H9 (cell line): ENCODE measurements at regions not wholly inside any gene's neighbourhood (a gene's known extent, or its start where the extent isn't known, plus 50 kb on each side); places are given as distances from the start of the nearest gene placed in this dataset.

Source experiments
- DNase-seq: peaks from one replicate; pipeline ENCODE4 v3.0.0-alpha.2; 2017
- H2AFZ ChIP-seq: one replicate; pipeline ENCODE4 v1.6.1; 2013; ENCODE audit warnings: mild to moderate bottlenecking, low read length, control low read depth, moderate library complexity
- H2AK5ac ChIP-seq: 2 replicates; pipeline ENCODE4 v1.6.1; 2013; ENCODE audit warnings: low read length, control low read depth, mixed read lengths; ENCODE audit not compliant: insufficient read length
- H2BK120ac ChIP-seq: one replicate; pipeline ENCODE4 v1.6.1; 2013; ENCODE audit warnings: low read depth, mild to moderate bottlenecking, low read length, control low read depth, inconsistent platforms; ENCODE audit not compliant: poor library complexity, severe bottlenecking
- H2BK12ac ChIP-seq: 2 replicates; pipeline ENCODE4 v1.6.1; 2013; ENCODE audit warnings: low read length, control low read depth, mixed read lengths, low read depth; ENCODE audit not compliant: insufficient read length
- H2BK15ac ChIP-seq: 2 replicates; pipeline ENCODE4 v1.6.1; 2013; ENCODE audit warnings: low read depth, low read length, control low read depth
- H2BK20ac ChIP-seq: one replicate; pipeline ENCODE4 v1.6.1; 2013; ENCODE audit warnings: low read depth, mild to moderate bottlenecking, low read length, control low read depth, inconsistent platforms; ENCODE audit not compliant: poor library complexity, severe bottlenecking
- H2BK5ac ChIP-seq: 2 replicates; pipeline ENCODE4 v1.6.1; 2013; ENCODE audit warnings: low read length, control low read depth, mixed read lengths; ENCODE audit not compliant: insufficient read length
- H3K14ac ChIP-seq: 2 replicates; pipeline ENCODE4 v1.6.1; 2013; ENCODE audit warnings: low read length, control low read depth; ENCODE audit not compliant: insufficient read depth
- H3K18ac ChIP-seq: 2 replicates; pipeline ENCODE4 v1.6.1; 2013; ENCODE audit warnings: low read depth, mild to moderate bottlenecking, mixed read lengths, low read length, control low read depth; ENCODE audit not compliant: insufficient read length
- H3K23ac ChIP-seq: 2 replicates; pipeline ENCODE4 v1.6.1; 2013; ENCODE audit warnings: low read length, control low read depth, mixed read lengths, low read depth; ENCODE audit not compliant: insufficient read length
- H3K23me2 ChIP-seq: 2 replicates; pipeline ENCODE4 v1.6.1; 2013; ENCODE audit warnings: low read depth, mild to moderate bottlenecking, mixed read lengths, low read length, control low read depth; ENCODE audit not compliant: insufficient read length, poor library complexity, severe bottlenecking
- H3K27ac ChIP-seq: 2 replicates; pipeline ENCODE4 v1.5.1; 2013; ENCODE audit warnings: low read length, control low read depth, mixed read lengths, low read depth; ENCODE audit not compliant: insufficient read length
- H3K27me3 ChIP-seq: 2 replicates; pipeline ENCODE4 v1.6.1; 2013; ENCODE audit warnings: low read length, control low read depth, inconsistent platforms; ENCODE audit not compliant: insufficient read depth
- H3K4ac ChIP-seq: 2 replicates; pipeline ENCODE4 v1.6.1; 2013; ENCODE audit warnings: low read depth, mild to moderate bottlenecking, control low read depth, inconsistent platforms, low read length, moderate library complexity
- H3K4me1 ChIP-seq: 2 replicates; pipeline ENCODE4 v1.6.1; 2013; ENCODE audit warnings: low read length, control low read depth, inconsistent platforms; ENCODE audit not compliant: insufficient read depth
- H3K4me2 ChIP-seq: 2 replicates; pipeline ENCODE4 v1.6.1; 2013; ENCODE audit warnings: low read length, control low read depth, mixed read lengths; ENCODE audit not compliant: insufficient read length, insufficient read depth
- H3K56ac ChIP-seq: 2 replicates; pipeline ENCODE4 v1.6.1; 2013; ENCODE audit warnings: low read depth, mild to moderate bottlenecking, mixed read lengths, low read length, control low read depth; ENCODE audit not compliant: insufficient read length
- H3K79me1 ChIP-seq: 2 replicates; pipeline ENCODE4 v1.6.1; 2013; ENCODE audit warnings: low read depth, mild to moderate bottlenecking, moderate library complexity, low read length, control low read depth, inconsistent platforms; ENCODE audit not compliant: insufficient read depth, poor library complexity, severe bottlenecking
- H3K79me2 ChIP-seq: 2 replicates; pipeline ENCODE4 v1.6.1; 2013; ENCODE audit warnings: low read length, control low read depth, inconsistent platforms; ENCODE audit not compliant: insufficient read depth
- H3K9ac ChIP-seq: 2 replicates; pipeline ENCODE4 v1.6.1; 2013; ENCODE audit warnings: low read length, control low read depth, mixed read lengths; ENCODE audit not compliant: insufficient read length; ENCODE audit errors: extremely low read depth
- H3K9me3 ChIP-seq: one replicate; pipeline ENCODE4 v1.6.1; 2013; ENCODE audit warnings: low read depth, low read length, inconsistent platforms; ENCODE audit not compliant: control insufficient read depth
- H3T11ph ChIP-seq: one replicate; pipeline ENCODE4 v1.6.1; 2013; ENCODE audit warnings: mild to moderate bottlenecking, low read length, control low read depth, inconsistent platforms
- H4K20me1 ChIP-seq: one replicate; pipeline ENCODE4 v1.6.1; 2013; ENCODE audit not compliant: control insufficient read depth, insufficient read length, insufficient read depth
- H4K5ac ChIP-seq: 2 replicates; pipeline ENCODE4 v1.6.1; 2013; ENCODE audit warnings: low read depth, mild to moderate bottlenecking, mixed read lengths, low read length, control low read depth; ENCODE audit not compliant: insufficient read length
- H4K8ac ChIP-seq: replicated peaks from 2 replicates; pipeline ENCODE4 v1.6.1; 2013; ENCODE audit warnings: low read length, control low read depth, mixed read lengths, low read depth; ENCODE audit not compliant: insufficient read length
- H4K91ac ChIP-seq: 2 replicates; pipeline ENCODE4 v1.6.1; 2013; ENCODE audit warnings: low read depth, mild to moderate bottlenecking, moderate library complexity, mixed read lengths, low read length, control low read depth; ENCODE audit not compliant: insufficient read length
- H3K27ac Mint-ChIP-seq, 3 experiments: 2 replicates in 2 of 3; 3 replicates in 1 of 3; pipeline ENCODE4 v1.8.0; 2020 to 2021; ENCODE audit warnings: mixed read lengths in 3 of 3, mild to moderate bottlenecking in 1 of 3, moderate library complexity in 1 of 3
- H3K27me3 Mint-ChIP-seq: 2 replicates; pipeline ENCODE4 v1.8.0; 2021; ENCODE audit warnings: low read depth, mild to moderate bottlenecking, moderate library complexity, mixed read lengths
- H3K36me3 Mint-ChIP-seq, 3 experiments: 2 replicates in 2 of 3; 3 replicates in 1 of 3; pipeline ENCODE4 v1.8.0; 2020 to 2021; ENCODE audit warnings: low read depth in 3 of 3, mixed read lengths in 3 of 3; ENCODE audit not compliant: insufficient read depth in 1 of 3
- H3K4me1 Mint-ChIP-seq, 2 experiments: 2 replicates each; pipeline ENCODE4 v1.8.0; 2020; ENCODE audit warnings: mixed read lengths in 2 of 2
- H3K4me3 Mint-ChIP-seq, 2 experiments: 2 replicates in 1 of 2; 3 replicates in 1 of 2; pipeline ENCODE4 v1.8.0; 2020 to 2021; ENCODE audit warnings: mild to moderate bottlenecking in 2 of 2, mixed read lengths in 2 of 2, moderate library complexity in 1 of 2
- H3K9me3 Mint-ChIP-seq, 2 experiments: 2 replicates in 1 of 2; 3 replicates in 1 of 2; pipeline ENCODE4 v1.8.0; 2020; ENCODE audit warnings: mild to moderate bottlenecking in 2 of 2, mixed read lengths in 2 of 2, moderate library complexity in 1 of 2
- CTCF ChIP-seq: fragments of 200-600 bp; sonication (generic); conservative IDR thresholded peaks from 3 replicates; pipeline ENCODE4 v1.8.0; 2021; ENCODE audit warnings: antibody characterized with exemption, mild to moderate bottlenecking
- WGBS: extraction: QIAGEN DNeasy Blood & Tissue Kit; methylation state at CpG from one replicate; pipeline ENCODE4 v1.1.7; 2013; ENCODE audit warnings: missing lambda C conversion rate, low lambda C conversion rate, mixed read lengths; ENCODE audit not compliant: insufficient read length; ENCODE audit errors: extremely low coverage; 5-methylcytosine and 5-hydroxymethylcytosine counted together

GRCh38 chr21:38159355-38159754 is 97.4 kb upstream of the KCNJ15 start:
- peak; percentile 73 for DNase-seq
- Mint-ChIP-seq H3K4me3 (no peak overlapping the region), H3K27ac (no peak overlapping the region), H3K27me3 (no peaks in the 10 kb centered on the region; the same call in none of the 2 replicates), H3K36me3 (no peaks in the 10 kb centered on the region), H3K9me3 (no peaks in the 10 kb centered on the region), H3K4me1 (no peaks in the 10 kb centered on the region)
- no peak overlapping the region for H4K5ac ChIP-seq
- no peak overlapping the region for H2AK5ac ChIP-seq
- H3K27ac ChIP-seq, result no peak overlapping the region
- H3K9me3 ChIP-seq, result no peaks in the 10 kb centered on the region
- no peak overlapping the region for H2BK12ac ChIP-seq
- no peak overlapping the region for H3K18ac ChIP-seq
- H4K91ac ChIP-seq, result no peak overlapping the region
- H3K4ac ChIP-seq, result no peak overlapping the region
- H2BK5ac ChIP-seq, result no peak overlapping the region
- no peak overlapping the region for H3K14ac ChIP-seq
- no peak overlapping the region for H3K23ac ChIP-seq
- H3T11ph ChIP-seq, result no peak overlapping the region
- no peak overlapping the region for H2AFZ ChIP-seq
- no peak overlapping the region for H2BK20ac ChIP-seq
- no CpG with 5 or more reads among the region's 3 CpGs for WGBS
- H3K4me1 ChIP-seq, result no peaks in the 10 kb centered on the region
- H3K27me3 ChIP-seq, result no peaks in the 10 kb centered on the region
- no peaks in the 10 kb centered on the region for H3K23me2 ChIP-seq
- H3K9ac ChIP-seq, result no peak overlapping the region
- peak; percentile 92 for TF ChIP-seq CTCF
- no peak overlapping the region for H2BK15ac ChIP-seq
- H4K8ac ChIP-seq, result no peak overlapping the region
- no peaks in the 10 kb centered on the region for H3K79me1 ChIP-seq
- H3K4me2 ChIP-seq, result no peak overlapping the region
- no peak overlapping the region for H3K56ac ChIP-seq
- no peaks in the 10 kb centered on the region for H4K20me1 ChIP-seq
- no peaks in the 10 kb centered on the region for H3K79me2 ChIP-seq
- H2BK120ac ChIP-seq, result no peak overlapping the region
